HL-60 (cell line): ENCODE measurements at regions not wholly inside any gene's neighbourhood (a gene's known extent, or its start where the extent isn't known, plus 50 kb on each side); places are given as distances from the start of the nearest gene placed in this dataset.
"Not testable (repeated sequence)": the region's sequence is repeated elsewhere in the genome, so short reads cannot be mapped to it uniquely, and the experiment has no call there.

Source experiments
- POLR2AphosphoS5 ChIP-seq: IDR thresholded peaks from 2 replicates; pipeline ENCODE4 v1.6.1; 2012; ENCODE audit warnings: low read depth
- TF ChIP-seq, protein P1 (sequence below): IDR thresholded peaks from one replicate; pipeline ENCODE4 v1.5.1; 2011; ENCODE audit warnings: low read length, control low read depth, inconsistent platforms; ENCODE audit not compliant: insufficient read depth
- TF ChIP-seq, protein P2 (sequence below): IDR thresholded peaks from 2 replicates; pipeline ENCODE4 v1.6.1; 2012; ENCODE audit warnings: low read depth; ENCODE audit not compliant: insufficient replicate concordance

- TF ChIP-seq, protein P1, sequence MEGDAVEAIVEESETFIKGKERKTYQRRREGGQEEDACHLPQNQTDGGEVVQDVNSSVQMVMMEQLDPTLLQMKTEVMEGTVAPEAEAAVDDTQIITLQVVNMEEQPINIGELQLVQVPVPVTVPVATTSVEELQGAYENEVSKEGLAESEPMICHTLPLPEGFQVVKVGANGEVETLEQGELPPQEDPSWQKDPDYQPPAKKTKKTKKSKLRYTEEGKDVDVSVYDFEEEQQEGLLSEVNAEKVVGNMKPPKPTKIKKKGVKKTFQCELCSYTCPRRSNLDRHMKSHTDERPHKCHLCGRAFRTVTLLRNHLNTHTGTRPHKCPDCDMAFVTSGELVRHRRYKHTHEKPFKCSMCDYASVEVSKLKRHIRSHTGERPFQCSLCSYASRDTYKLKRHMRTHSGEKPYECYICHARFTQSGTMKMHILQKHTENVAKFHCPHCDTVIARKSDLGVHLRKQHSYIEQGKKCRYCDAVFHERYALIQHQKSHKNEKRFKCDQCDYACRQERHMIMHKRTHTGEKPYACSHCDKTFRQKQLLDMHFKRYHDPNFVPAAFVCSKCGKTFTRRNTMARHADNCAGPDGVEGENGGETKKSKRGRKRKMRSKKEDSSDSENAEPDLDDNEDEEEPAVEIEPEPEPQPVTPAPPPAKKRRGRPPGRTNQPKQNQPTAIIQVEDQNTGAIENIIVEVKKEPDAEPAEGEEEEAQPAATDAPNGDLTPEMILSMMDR: not testable (repeated sequence)
- TF ChIP-seq, protein P2, sequence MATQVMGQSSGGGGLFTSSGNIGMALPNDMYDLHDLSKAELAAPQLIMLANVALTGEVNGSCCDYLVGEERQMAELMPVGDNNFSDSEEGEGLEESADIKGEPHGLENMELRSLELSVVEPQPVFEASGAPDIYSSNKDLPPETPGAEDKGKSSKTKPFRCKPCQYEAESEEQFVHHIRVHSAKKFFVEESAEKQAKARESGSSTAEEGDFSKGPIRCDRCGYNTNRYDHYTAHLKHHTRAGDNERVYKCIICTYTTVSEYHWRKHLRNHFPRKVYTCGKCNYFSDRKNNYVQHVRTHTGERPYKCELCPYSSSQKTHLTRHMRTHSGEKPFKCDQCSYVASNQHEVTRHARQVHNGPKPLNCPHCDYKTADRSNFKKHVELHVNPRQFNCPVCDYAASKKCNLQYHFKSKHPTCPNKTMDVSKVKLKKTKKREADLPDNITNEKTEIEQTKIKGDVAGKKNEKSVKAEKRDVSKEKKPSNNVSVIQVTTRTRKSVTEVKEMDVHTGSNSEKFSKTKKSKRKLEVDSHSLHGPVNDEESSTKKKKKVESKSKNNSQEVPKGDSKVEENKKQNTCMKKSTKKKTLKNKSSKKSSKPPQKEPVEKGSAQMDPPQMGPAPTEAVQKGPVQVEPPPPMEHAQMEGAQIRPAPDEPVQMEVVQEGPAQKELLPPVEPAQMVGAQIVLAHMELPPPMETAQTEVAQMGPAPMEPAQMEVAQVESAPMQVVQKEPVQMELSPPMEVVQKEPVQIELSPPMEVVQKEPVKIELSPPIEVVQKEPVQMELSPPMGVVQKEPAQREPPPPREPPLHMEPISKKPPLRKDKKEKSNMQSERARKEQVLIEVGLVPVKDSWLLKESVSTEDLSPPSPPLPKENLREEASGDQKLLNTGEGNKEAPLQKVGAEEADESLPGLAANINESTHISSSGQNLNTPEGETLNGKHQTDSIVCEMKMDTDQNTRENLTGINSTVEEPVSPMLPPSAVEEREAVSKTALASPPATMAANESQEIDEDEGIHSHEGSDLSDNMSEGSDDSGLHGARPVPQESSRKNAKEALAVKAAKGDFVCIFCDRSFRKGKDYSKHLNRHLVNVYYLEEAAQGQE: not testable (repeated sequence)
- not testable (repeated sequence) for TF ChIP-seq POLR2AphosphoS5
These were observed 351.5 kb downstream of the SPATA31A6 start for GRCh38 chr9:42534984-42535325.
